Upper lobe of left lung (tissue), 4 donors: ENCODE measurements at regions not wholly inside any gene's neighbourhood (a gene's known extent, or its start where the extent isn't known, plus 50 kb on each side); places are given as distances from the start of the nearest gene placed in this dataset.

Experiments used
- EP300 ChIP-seq, 4 donors: sonication (generic); formaldehyde crosslinking; IDR thresholded peaks; one replicate each; pipeline ENCODE4 v1.5.1; 2017; ENCODE audit warnings: antibody characterized with exemption in 4 of 4, control low read depth in 2 of 4
- TF ChIP-seq, protein P1 (sequence below), 6 experiments: fragments of 450-650 bp in 4 of 6; fragments of 200-600 bp in 2 of 6; sonication (generic) in 2 of 6; IDR thresholded peaks; one replicate each; pipeline ENCODE4 v1.5.1; 2016 to 2019; ENCODE audit warnings: antibody characterized with exemption in 6 of 6

DNA sequence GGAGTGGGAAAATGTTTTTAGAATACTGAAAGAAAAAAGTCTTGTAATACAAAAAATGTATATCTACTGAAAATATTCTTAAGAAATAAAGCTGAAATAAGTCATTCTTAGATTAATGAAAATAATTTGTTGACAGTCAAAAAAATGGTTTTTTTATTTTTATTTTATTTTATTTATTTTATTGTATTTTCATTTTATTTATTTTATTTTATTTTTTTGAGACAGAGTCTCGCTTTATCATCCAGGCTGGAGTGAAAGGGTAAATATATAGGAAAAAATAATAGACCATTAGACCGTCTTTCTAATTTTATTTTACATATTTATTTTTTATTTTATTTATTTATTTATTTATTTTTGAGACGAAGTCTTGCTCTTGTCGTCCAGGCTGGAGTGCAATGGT is 1583.6 kb upstream of the TMEFF2 start:
- TF ChIP-seq, protein P1, sequence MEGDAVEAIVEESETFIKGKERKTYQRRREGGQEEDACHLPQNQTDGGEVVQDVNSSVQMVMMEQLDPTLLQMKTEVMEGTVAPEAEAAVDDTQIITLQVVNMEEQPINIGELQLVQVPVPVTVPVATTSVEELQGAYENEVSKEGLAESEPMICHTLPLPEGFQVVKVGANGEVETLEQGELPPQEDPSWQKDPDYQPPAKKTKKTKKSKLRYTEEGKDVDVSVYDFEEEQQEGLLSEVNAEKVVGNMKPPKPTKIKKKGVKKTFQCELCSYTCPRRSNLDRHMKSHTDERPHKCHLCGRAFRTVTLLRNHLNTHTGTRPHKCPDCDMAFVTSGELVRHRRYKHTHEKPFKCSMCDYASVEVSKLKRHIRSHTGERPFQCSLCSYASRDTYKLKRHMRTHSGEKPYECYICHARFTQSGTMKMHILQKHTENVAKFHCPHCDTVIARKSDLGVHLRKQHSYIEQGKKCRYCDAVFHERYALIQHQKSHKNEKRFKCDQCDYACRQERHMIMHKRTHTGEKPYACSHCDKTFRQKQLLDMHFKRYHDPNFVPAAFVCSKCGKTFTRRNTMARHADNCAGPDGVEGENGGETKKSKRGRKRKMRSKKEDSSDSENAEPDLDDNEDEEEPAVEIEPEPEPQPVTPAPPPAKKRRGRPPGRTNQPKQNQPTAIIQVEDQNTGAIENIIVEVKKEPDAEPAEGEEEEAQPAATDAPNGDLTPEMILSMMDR (IDR thresholded peaks at IDR 0.05), result no peak
- TF ChIP-seq EP300 (IDR thresholded peaks at IDR 0.05), result no peak
